SK-N-SH (cell line): ENCODE measurements at regions not wholly inside any gene's neighbourhood (a gene's known extent, or its start where the extent isn't known, plus 50 kb on each side); places are given as distances from the start of the nearest gene placed in this dataset.

Source experiments
- CTCF ChIA-PET: fragments of 300-600, 350-600 bp; formaldehyde crosslinking; extraction: SDS; loops from one replicate; lab custom pipeline; 2021; lab: Yijun Ruan, JAX
- POLR2A ChIA-PET: fragments of 350-600 bp; sonication (Branson Sonifier 250); formaldehyde crosslinking; extraction: SDS; loops from one replicate; lab custom pipeline; 2020; ENCODE audit warnings: antibody characterized with exemption, inconsistent platforms; lab: Yijun Ruan, JAX
- DNase-seq: peaks from one replicate; pipeline ENCODE4 v3.0.0; 2012
- H2AFZ ChIP-seq: fragments of 200-600 bp; sonication (generic); 2 replicates; pipeline ENCODE4 v1.8.1; 2016; ENCODE audit warnings: antibody characterized with exemption, mild to moderate bottlenecking, low read depth
- H3F3A ChIP-seq: fragments of 200-600 bp; sonication (generic); replicated peaks from 2 replicates; pipeline ENCODE3; 2016; ENCODE audit warnings: antibody characterized with exemption, mild to moderate bottlenecking; ENCODE audit not compliant: insufficient read depth
- H3K27ac ChIP-seq, 2 experiments: fragments of 200-500 bp in 1 of 2; fragments of 200-600 bp in 1 of 2; sonication (Bioruptor generic) in 1 of 2; sonication (generic), shearing (Covaris generic) in 1 of 2; 2 replicates each; pipeline versions ENCODE4 v1.5.1 to v1.6.1; 2014 to 2016; ENCODE audit warnings: low read depth in 2 of 2, inconsistent platforms in 1 of 2, low read length in 1 of 2, mild to moderate bottlenecking in 1 of 2, mixed read lengths in 1 of 2
- H3K27me3 ChIP-seq: fragments of 200-600 bp; sonication (generic), shearing (Covaris generic); 2 replicates; pipeline ENCODE4 v1.6.1; 2016; ENCODE audit warnings: mixed run types; ENCODE audit not compliant: insufficient read depth
- H3K36me3 ChIP-seq, 2 experiments: fragments of 200-500 bp in 1 of 2; fragments of 200-600 bp in 1 of 2; sonication (Bioruptor generic) in 1 of 2; sonication (generic) in 1 of 2; replicated peaks in 1 of 2; 2 replicates each; pipeline versions ENCODE3 to v1.5.1; 2014 to 2016; ENCODE audit warnings: low read length in 1 of 2, mild to moderate bottlenecking in 1 of 2; ENCODE audit not compliant: insufficient read depth in 2 of 2, control insufficient read depth in 1 of 2
- H3K4me1 ChIP-seq, 2 experiments: fragments of 200-500 bp in 1 of 2; fragments of 200-600 bp in 1 of 2; sonication (Bioruptor generic) in 1 of 2; sonication (generic), shearing (Covaris generic) in 1 of 2; 2 replicates each; pipeline versions ENCODE4 v1.5.1 to v1.6.1; 2014 to 2016; ENCODE audit warnings: low read depth in 1 of 2, low read length in 1 of 2, mixed run types in 1 of 2; ENCODE audit not compliant: insufficient read depth in 2 of 2, control insufficient read depth in 1 of 2
- H3K4me2 ChIP-seq: fragments of 200-600 bp; sonication (generic), shearing (Covaris generic); 2 replicates; pipeline ENCODE4 v1.6.1; 2017; ENCODE audit warnings: mixed run types
- H3K4me3 ChIP-seq, 2 experiments: fragments of 200-500 bp in 1 of 2; fragments of 200-600 bp in 1 of 2; sonication (Bioruptor generic) in 1 of 2; sonication (generic), shearing (Covaris generic) in 1 of 2; 2 replicates each; pipeline versions ENCODE4 v1.5.1 to v1.8.1; 2014 to 2016; ENCODE audit warnings: low read depth in 2 of 2, inconsistent platforms in 1 of 2, low read length in 1 of 2, mild to moderate bottlenecking in 1 of 2, mixed read lengths in 1 of 2, moderate library complexity in 1 of 2
- H3K79me2 ChIP-seq: fragments of 200-600 bp; sonication (generic); 2 replicates; pipeline ENCODE4 v1.8.1; 2017; ENCODE audit warnings: mild to moderate bottlenecking; ENCODE audit not compliant: insufficient read depth
- H3K9ac ChIP-seq: fragments of 200-600 bp; sonication (generic); 2 replicates; pipeline ENCODE4 v1.6.1; 2017; ENCODE audit warnings: mixed run types
- H3K9me2 ChIP-seq: fragments of 200-600 bp; sonication (generic); 2 replicates; pipeline ENCODE4 v1.6.1; 2017; ENCODE audit warnings: mixed run types
- H3K9me3 ChIP-seq: fragments of 200-600 bp; sonication (generic); 2 replicates; pipeline ENCODE4 v1.6.1; 2017; ENCODE audit warnings: mixed run types, mild to moderate bottlenecking, moderate library complexity
- H4K20me1 ChIP-seq: fragments of 200-600 bp; sonication (generic); 2 replicates; pipeline ENCODE4 v1.6.1; 2017; ENCODE audit warnings: mild to moderate bottlenecking, mixed run types; ENCODE audit not compliant: insufficient read depth
- CHD2 ChIP-seq: fragments of 150-350 bp; IDR thresholded peaks from 2 replicates; pipeline ENCODE4 v1.6.1; 2018; ENCODE audit warnings: low read length; ENCODE audit not compliant: partially characterized antibody
- EP300 ChIP-seq, 2 experiments: IDR thresholded peaks; 2 replicates each; pipeline versions ENCODE4 v1.4.0 to v1.6.1; 2012; ENCODE audit warnings: borderline replicate concordance in 1 of 2, low read depth in 1 of 2, low read length in 1 of 2
- FOSL2 ChIP-seq: IDR thresholded peaks from 2 replicates; pipeline ENCODE4 v1.4.0; 2012; ENCODE audit warnings: low read depth, mild to moderate bottlenecking, moderate library complexity, borderline replicate concordance
- FOXM1 ChIP-seq: IDR thresholded peaks from 2 replicates; pipeline ENCODE4 v1.4.0; 2012; ENCODE audit warnings: low read depth, mild to moderate bottlenecking
- GABPA ChIP-seq: IDR thresholded peaks from 2 replicates; pipeline ENCODE4 v1.4.0; 2012; ENCODE audit warnings: low read depth, mild to moderate bottlenecking
- JUND ChIP-seq: IDR thresholded peaks from 2 replicates; pipeline ENCODE4 v1.4.0; 2012
- MEF2A ChIP-seq: IDR thresholded peaks from 2 replicates; pipeline ENCODE4 v1.4.0; 2012; ENCODE audit warnings: low read depth, borderline replicate concordance
- MXI1 ChIP-seq: IDR thresholded peaks from 2 replicates; pipeline ENCODE4 v1.6.1; 2012; ENCODE audit warnings: mild to moderate bottlenecking, low read depth, low read length, improper control_type of control experiment
- NFIC ChIP-seq: IDR thresholded peaks from 2 replicates; pipeline ENCODE4 v1.4.0; 2012; ENCODE audit warnings: borderline replicate concordance
- PBX3 ChIP-seq: IDR thresholded peaks from 2 replicates; pipeline ENCODE4; 2012
- POLR2AphosphoS5 ChIP-seq: IDR thresholded peaks from 2 replicates; pipeline ENCODE4 v1.6.1; 2012; ENCODE audit warnings: low read depth, low read length
- RFX5 ChIP-seq: IDR thresholded peaks from 2 replicates; pipeline ENCODE4 v1.6.1; 2012; ENCODE audit warnings: mild to moderate bottlenecking, improper control_type of control experiment, low read length
- RXRA ChIP-seq: IDR thresholded peaks from 2 replicates; pipeline ENCODE4 v1.4.0; 2012; ENCODE audit warnings: low read depth, mild to moderate bottlenecking, borderline replicate concordance
- SMC3 ChIP-seq: IDR thresholded peaks from 2 replicates; pipeline ENCODE4 v1.6.1; 2012; ENCODE audit warnings: low read depth, low read length, improper control_type of control experiment
- TCF12 ChIP-seq: IDR thresholded peaks from 2 replicates; pipeline ENCODE4 v1.4.0; 2012
- TEAD4 ChIP-seq: IDR thresholded peaks from 2 replicates; pipeline ENCODE4 v1.4.0; 2012; ENCODE audit warnings: mild to moderate bottlenecking, borderline replicate concordance; ENCODE audit not compliant: insufficient read depth
- USF1 ChIP-seq: IDR thresholded peaks from 2 replicates; pipeline ENCODE4 v1.4.0; 2012; ENCODE audit warnings: low read depth, borderline replicate concordance
- USF2 ChIP-seq: fragments of 150-350 bp; IDR thresholded peaks from 2 replicates; pipeline ENCODE4 v1.6.1; 2017; ENCODE audit warnings: antibody characterized with exemption, low read length, low read depth, borderline replicate concordance
- WGBS: methylation state at CpG from one replicate; pipeline ENCODE4 v1.1.6; 2017; ENCODE audit warnings: low lambda C conversion rate; 5-methylcytosine and 5-hydroxymethylcytosine counted together

DNA sequence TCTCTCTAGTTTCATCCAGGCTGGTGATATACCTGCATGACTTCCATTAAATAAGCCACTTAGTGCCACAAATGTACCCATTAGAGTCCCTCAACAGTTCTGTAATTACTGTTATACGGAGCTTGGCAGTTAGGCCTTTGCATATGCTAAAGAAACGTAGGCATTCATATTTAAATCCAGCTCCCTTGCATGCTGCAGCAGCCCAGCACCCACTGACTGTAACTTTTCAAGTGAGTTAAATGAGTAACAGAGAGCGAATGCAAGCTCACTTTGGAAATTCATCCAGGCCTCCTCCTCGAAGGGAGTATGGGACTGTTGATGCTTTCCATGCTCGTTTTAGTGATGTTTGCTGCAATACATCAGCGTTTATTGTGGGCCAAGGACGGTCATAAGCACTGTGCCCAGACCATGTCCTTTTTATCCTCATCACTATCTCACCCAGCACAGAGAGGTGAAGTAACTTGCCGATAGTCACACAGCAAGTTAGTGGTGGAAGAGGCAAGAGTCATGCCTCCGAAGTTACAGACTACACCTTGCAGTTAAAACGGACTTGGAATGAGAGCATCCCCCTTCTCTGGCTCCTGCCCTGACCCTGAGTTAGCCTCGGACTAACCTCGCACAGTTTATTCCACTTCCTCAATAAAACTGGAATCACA is 179.4 kb upstream of the PDE10A start:
- ChIA-PET POLR2A (no interaction called here), CTCF (interaction anchor here (0.6 to 5.4 kb wide), 5 partner anchors 9 to 403 kb away, joined by 3 to 36 read pairs (median 4); no protein-coding TSS in a partner anchor)
- no peak overlapping the region for H3K27ac ChIP-seq
- no peak overlapping the region for H3K4me2 ChIP-seq
- no peaks in the 10 kb centered on the region for H3K9me3 ChIP-seq
- no peaks in the 10 kb centered on the region for H4K20me1 ChIP-seq
- no peaks in the 10 kb centered on the region for H3K27me3 ChIP-seq
- H3K36me3 ChIP-seq, result no peaks in the 10 kb centered on the region
- no peak for DNase-seq
- H2AFZ ChIP-seq, result no peak overlapping the region
- H3K79me2 ChIP-seq, result no peaks in the 10 kb centered on the region
- H3K4me3 ChIP-seq, result no peak overlapping the region
- H3K9ac ChIP-seq, result no peak overlapping the region
- no peaks in the 10 kb centered on the region for H3K9me2 ChIP-seq
- 47% methylated on average over 12 of the region's 12 CpGs for WGBS
- H3F3A ChIP-seq, result no peaks in the 10 kb centered on the region
- no peaks in the 10 kb centered on the region; a peak in 1 of 4 replicates for H3K4me1 ChIP-seq
- TF ChIP-seq NFIC, result no peak
- no peak for TF ChIP-seq FOSL2
- TF ChIP-seq RFX5, result no peak
- no peak for TF ChIP-seq USF2

DNA sequence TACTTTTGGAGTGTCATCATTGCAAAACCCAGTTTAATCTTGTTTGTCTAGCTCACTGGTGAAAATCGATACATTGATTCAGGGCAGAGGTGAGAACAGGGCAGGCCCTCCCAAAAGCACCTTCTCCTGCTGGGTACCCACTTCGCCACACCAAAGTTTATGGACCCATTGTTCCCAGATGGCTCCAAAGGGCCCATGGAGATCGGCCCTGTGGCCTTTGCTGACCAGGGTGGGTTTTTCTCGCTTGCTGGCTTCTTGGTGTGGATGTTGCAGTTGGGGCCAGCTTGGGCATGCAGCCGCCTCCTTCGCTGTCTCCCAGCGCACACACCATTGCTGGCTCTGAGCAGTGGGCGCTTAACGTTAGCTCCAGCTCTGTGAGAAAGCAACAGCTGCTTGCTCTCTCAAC is 178.1 kb upstream of the PDE10A start:
- Histone ChIP-seq H2AFZ (no peak overlapping the region), H3K27ac (no peak overlapping the region), H4K20me1 (no peaks in the 10 kb centered on the region), H3F3A (no peaks in the 10 kb centered on the region), H3K9me2 (no peaks in the 10 kb centered on the region), H3K79me2 (no peaks in the 10 kb centered on the region), H3K4me1 (no peaks in the 10 kb centered on the region; a peak in 1 of 4 replicates), H3K4me3 (no peak overlapping the region), H3K9ac (no peak overlapping the region), H3K4me2 (no peak overlapping the region), H3K27me3 (no peaks in the 10 kb centered on the region), H3K36me3 (no peaks in the 10 kb centered on the region), H3K9me3 (no peaks in the 10 kb centered on the region)
- ChIA-PET CTCF (interaction anchor here (0.8 to 5.4 kb wide), 5 partner anchors 10 to 402 kb away, joined by 3 to 36 read pairs (median 4); no protein-coding TSS in a partner anchor), POLR2A (no interaction called here)
- TF ChIP-seq MEF2A (no peak), TCF12 (no peak), NFIC (no peak)
- WGBS, result 65% methylated on average over 8 of the region's 9 CpGs
- DNase-seq, result no peak

DNA sequence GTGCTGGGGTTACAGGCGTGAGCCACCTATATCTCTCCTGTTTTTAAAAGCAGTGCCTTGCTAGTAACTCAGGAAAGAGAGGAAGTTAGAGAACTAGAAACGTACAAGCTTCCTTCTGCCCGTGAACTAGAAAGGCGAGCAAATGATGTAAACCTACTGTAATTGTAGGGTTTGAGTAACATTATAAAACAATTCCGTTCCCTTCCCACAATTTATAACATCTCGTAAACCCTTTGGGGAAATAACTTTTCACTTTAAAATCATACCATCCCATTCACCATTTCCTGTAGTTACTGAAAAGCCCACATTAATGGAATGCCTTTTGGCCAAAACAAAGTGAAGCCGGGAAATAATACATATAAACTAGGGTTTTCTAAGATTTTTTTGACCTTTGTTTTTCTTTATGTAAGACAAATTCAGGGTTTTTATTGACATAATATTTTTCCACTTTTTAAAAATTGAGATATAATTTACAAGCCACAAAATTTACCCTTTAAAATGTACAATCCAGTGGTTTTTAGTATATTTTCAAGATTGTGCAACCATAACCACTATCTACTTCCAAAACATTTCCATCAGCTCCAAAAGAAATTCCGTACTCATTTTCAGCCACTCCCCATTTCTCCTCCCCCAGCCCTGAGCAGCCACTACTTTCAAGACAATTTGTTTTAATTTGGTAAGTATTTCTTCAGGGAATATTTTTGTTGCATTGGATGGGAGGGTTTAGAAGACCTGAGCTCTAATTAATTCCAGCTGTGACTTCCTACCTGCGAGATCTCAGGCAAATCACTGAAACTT is 175.1 kb upstream of the PDE10A start:
- POLR2A ChIA-PET, result no interaction called here
- Histone ChIP-seq H3K9me3 (no peaks in the 10 kb centered on the region), H3K36me3 (no peaks in the 10 kb centered on the region), H3K27ac (no peak overlapping the region), H4K20me1 (no peaks in the 10 kb centered on the region), H3K9me2 (no peaks in the 10 kb centered on the region), H3F3A (no peaks in the 10 kb centered on the region), H3K9ac (no peak overlapping the region), H3K4me3 (no peak overlapping the region), H3K4me1 (peaks cover 0 to 4% of the 10 kb centered on the region in 2 experiments; a peak in 1 of 4 replicates), H2AFZ (no peak overlapping the region), H3K4me2 (no peak overlapping the region), H3K79me2 (no peaks in the 10 kb centered on the region), H3K27me3 (no peaks in the 10 kb centered on the region)
- DNase-seq, result no peak
- CTCF ChIA-PET, result interaction anchor here (0.8 to 5.4 kb wide), 4 partner anchors 13 to 398 kb away, joined by 3 to 36 read pairs (median 4); no protein-coding TSS in a partner anchor
- WGBS, result 52% methylated on average over 9 of the region's 9 CpGs
- TF ChIP-seq CHD2 (no peak), FOXM1 (no peak), USF1 (no peak), MXI1 (no peak), JUND (no peak), PBX3 (no peak), FOSL2 (no peak), RXRA (no peak), POLR2AphosphoS5 (no peak), GABPA (no peak), NFIC (no peak), MEF2A (no peak), EP300 (IDR thresholded peaks at IDR 0.05; ENCODE audit: borderline replicate concordance in 1 of 2, low read depth in 1 of 2, low read length in 1 of 2) (no peak), TEAD4 (no peak), SMC3 (no peak)
